Parathyroid adenoma (tissue), 2 donors: ENCODE measurements at regions not wholly inside any gene's neighbourhood (a gene's known extent, or its start where the extent isn't known, plus 50 kb on each side); places are given as distances from the start of the nearest gene placed in this dataset.

Source experiments
- H2AFZ ChIP-seq: fragments of 300-600 bp; sonication (generic); one replicate; pipeline ENCODE4 v1.7.0; 2017; ENCODE audit warnings: antibody characterized with exemption, mild to moderate bottlenecking
- H3K27ac ChIP-seq: fragments of 300-600 bp; sonication (generic); one replicate; pipeline ENCODE4 v1.7.0; 2017
- H3K27me3 ChIP-seq: fragments of 300-600 bp; sonication (generic); one replicate; pipeline ENCODE4 v1.7.0; 2017; ENCODE audit warnings: low read length; ENCODE audit not compliant: control insufficient read depth, insufficient read depth
- H3K36me3 ChIP-seq: fragments of 300-600 bp; sonication (generic); one replicate; pipeline ENCODE4 v1.7.0; 2017; ENCODE audit warnings: low read length; ENCODE audit not compliant: control insufficient read depth, insufficient read depth
- H3K4me1 ChIP-seq: fragments of 300-600 bp; sonication (generic); one replicate; pipeline ENCODE4 v1.7.0; 2017; ENCODE audit warnings: control low read depth
- H3K4me2 ChIP-seq: fragments of 300-600 bp; sonication (generic); one replicate; pipeline ENCODE4 v1.7.0; 2017; ENCODE audit warnings: low read length
- H3K4me3 ChIP-seq: fragments of 300-600 bp; sonication (generic); one replicate; pipeline ENCODE4 v1.7.0; 2017; ENCODE audit warnings: low read depth, low read length
- H3K79me2 ChIP-seq: fragments of 300-600 bp; sonication (generic); one replicate; pipeline ENCODE4 v1.7.0; 2017; ENCODE audit warnings: control low read depth
- H3K9ac ChIP-seq: fragments of 300-600 bp; sonication (generic); one replicate; pipeline ENCODE4 v1.7.0; 2017; ENCODE audit warnings: mild to moderate bottlenecking
- H3K9me3 ChIP-seq: fragments of 300-600 bp; sonication (generic); one replicate; pipeline ENCODE4 v1.7.0; 2017; ENCODE audit warnings: low read length; ENCODE audit not compliant: control insufficient read depth
- TF ChIP-seq, protein P1 (sequence below): fragments of 300-600 bp; sonication (generic); IDR thresholded peaks from one replicate; pipeline ENCODE4 v1.7.0; 2017; ENCODE audit warnings: antibody characterized with exemption, mild to moderate bottlenecking
- donor health status: primary hyperparathyroidism.

DNA sequence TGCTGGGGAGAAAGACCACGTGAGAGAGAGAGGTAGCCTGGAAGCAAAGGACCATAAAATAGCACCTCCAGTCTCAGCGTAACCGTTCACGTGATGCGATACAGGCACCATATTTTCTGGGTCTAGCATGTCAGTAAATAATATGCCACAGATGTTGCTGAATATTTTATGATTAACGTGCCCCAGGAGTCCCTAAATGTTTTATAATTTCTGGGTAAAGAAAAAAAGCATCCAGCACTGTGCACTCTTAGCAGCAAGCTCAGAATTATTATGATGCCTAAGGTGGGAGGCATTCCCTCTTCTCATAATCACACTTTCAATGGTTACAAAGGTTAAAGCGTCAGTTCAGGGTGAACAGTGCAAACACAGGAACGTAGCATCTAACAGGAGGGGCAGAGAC, 121.8 kb downstream of the CAVIN4 start:
- Histone ChIP-seq H3K4me3 (no peak overlapping the region), H3K79me2 (no peaks in the 10 kb centered on the region), H3K9me3 (no peaks in the 10 kb centered on the region), H3K4me2 (no peak overlapping the region), H2AFZ (no peak overlapping the region), H3K27me3 (no peaks in the 10 kb centered on the region), H3K4me1 (no peaks in the 10 kb centered on the region), H3K36me3 (no peaks in the 10 kb centered on the region), H3K27ac (no peak overlapping the region), H3K9ac (no peak overlapping the region)
- TF ChIP-seq, protein P1, sequence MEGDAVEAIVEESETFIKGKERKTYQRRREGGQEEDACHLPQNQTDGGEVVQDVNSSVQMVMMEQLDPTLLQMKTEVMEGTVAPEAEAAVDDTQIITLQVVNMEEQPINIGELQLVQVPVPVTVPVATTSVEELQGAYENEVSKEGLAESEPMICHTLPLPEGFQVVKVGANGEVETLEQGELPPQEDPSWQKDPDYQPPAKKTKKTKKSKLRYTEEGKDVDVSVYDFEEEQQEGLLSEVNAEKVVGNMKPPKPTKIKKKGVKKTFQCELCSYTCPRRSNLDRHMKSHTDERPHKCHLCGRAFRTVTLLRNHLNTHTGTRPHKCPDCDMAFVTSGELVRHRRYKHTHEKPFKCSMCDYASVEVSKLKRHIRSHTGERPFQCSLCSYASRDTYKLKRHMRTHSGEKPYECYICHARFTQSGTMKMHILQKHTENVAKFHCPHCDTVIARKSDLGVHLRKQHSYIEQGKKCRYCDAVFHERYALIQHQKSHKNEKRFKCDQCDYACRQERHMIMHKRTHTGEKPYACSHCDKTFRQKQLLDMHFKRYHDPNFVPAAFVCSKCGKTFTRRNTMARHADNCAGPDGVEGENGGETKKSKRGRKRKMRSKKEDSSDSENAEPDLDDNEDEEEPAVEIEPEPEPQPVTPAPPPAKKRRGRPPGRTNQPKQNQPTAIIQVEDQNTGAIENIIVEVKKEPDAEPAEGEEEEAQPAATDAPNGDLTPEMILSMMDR: no peak

DNA sequence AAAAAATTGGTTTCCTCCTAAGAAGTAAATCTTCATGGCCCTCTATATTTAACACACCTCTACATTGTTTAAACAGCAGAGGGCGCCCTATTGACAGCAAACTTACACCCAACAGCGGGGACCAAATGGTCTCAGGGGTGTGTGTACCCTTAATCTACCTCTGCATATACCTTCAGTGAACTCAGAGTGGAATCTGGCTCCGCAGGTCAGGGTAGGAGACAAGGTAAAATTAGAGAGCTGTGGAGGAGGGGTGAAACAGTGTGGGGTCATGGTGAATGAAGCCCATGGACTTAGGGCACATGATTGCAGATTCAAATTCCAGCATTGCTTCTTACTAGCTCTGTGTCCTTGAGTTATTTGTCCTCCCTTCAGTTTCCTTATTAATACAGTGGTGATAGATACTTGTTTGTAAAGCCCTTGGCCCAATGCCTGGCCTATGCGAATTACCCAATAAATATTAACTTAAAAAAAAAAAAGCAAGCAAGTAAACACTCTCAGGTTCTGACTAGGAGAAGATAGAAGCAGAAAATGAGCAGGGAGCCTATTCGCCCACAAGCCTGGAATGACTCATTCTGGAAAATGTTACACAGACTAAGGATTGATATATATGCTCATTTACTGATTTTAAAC, 122.9 kb downstream of the CAVIN4 start:
- no peak overlapping the region for H3K4me3 ChIP-seq
- no peak overlapping the region for H3K4me2 ChIP-seq
- TF ChIP-seq, protein P1: no peak
- no peak overlapping the region for H3K27ac ChIP-seq
- no peaks in the 10 kb centered on the region for H3K27me3 ChIP-seq
- no peak overlapping the region for H3K9ac ChIP-seq
- no peaks in the 10 kb centered on the region for H3K36me3 ChIP-seq
- H3K79me2 ChIP-seq: no peaks in the 10 kb centered on the region
- no peaks in the 10 kb centered on the region for H3K4me1 ChIP-seq
- no peaks in the 10 kb centered on the region for H3K9me3 ChIP-seq
- H2AFZ ChIP-seq: no peak overlapping the region

DNA sequence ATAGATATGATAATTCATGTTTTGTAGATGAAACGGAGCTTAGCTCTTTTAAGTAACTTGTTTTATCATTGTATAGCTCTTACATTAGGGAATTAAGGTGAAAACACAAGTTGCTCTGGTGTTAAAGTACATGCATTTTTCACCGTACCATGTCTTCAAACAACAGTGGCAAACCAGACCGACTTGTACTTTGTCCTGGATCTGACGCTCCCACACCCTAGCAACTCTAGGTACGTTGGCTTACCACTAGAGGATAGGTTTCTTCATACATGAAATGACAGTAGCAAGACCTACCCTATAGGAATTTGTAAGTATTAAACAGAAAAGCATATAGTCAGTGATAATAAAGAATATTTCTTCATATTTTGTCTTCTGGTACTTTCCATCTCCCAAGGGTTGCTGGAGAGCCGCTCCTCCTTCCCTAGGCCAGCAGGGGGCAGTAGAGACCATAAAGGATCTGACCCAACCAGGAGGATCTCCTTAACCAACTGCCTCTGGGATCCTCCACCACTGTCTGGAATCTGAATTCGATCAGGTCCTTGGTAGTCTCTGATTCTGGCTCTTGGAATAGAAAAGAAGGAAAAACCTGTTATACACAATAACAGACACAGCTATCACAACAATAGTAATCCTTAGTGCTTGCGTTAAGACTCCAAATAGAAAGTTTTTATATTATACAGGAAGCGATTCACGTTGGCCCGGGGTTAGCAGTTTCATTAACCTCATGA, 136.7 kb downstream of the CAVIN4 start:
- H3K27ac ChIP-seq: no peak overlapping the region
- no peaks in the 10 kb centered on the region for H3K36me3 ChIP-seq
- no peaks in the 10 kb centered on the region for H3K9me3 ChIP-seq
- no peak overlapping the region for H3K9ac ChIP-seq
- no peak overlapping the region for H2AFZ ChIP-seq
- no peak overlapping the region for H3K4me3 ChIP-seq
- H3K4me1 ChIP-seq: no peaks in the 10 kb centered on the region
- no peaks in the 10 kb centered on the region for H3K79me2 ChIP-seq
- no peaks in the 10 kb centered on the region for H3K27me3 ChIP-seq
- TF ChIP-seq, protein P1: peak; percentile 22
- H3K4me2 ChIP-seq: no peak overlapping the region

DNA sequence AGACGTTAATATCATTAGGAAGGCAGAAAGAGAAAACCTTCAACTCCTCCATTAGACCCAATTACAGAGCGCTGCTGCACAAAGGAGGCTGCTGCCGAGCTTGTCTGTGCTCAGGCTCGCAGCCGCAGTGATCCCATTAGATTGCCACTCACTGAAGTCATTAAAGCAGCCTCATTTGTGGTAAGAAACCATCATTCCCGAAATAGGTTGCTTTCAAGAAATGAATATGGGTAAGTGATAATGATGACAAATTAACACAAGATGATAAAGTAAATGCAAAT, 137.2 kb downstream of the CAVIN4 start:
- no peak overlapping the region for H3K9ac ChIP-seq
- TF ChIP-seq, protein P1: no peak
- no peaks in the 10 kb centered on the region for H3K9me3 ChIP-seq
- no peak overlapping the region for H2AFZ ChIP-seq
- no peaks in the 10 kb centered on the region for H3K27me3 ChIP-seq
- H3K36me3 ChIP-seq: no peaks in the 10 kb centered on the region
- no peaks in the 10 kb centered on the region for H3K79me2 ChIP-seq
- H3K4me3 ChIP-seq: no peak overlapping the region
- no peak overlapping the region for H3K4me2 ChIP-seq
- no peaks in the 10 kb centered on the region for H3K4me1 ChIP-seq
- no peak overlapping the region for H3K27ac ChIP-seq

DNA sequence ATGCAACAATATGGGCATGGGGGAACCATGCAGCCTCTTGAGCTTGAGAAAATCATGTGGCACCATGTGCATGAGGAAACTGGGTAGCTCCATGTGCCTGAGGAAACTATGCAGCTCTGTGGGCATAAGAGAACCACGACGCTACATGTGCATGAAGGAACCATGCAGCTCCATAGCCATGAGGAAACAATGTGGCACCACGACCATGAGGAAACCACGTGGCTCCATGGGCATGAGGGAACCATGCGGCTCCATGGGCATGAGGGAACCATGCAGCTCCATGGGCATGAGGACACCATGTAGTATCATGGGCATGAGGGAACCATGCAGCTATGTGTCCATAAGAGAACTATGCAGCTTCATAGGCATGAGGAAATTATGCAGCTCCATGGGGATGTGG, 140.8 kb downstream of the CAVIN4 start:
- Histone ChIP-seq H3K4me3 (no peak overlapping the region), H3K4me1 (no peaks in the 10 kb centered on the region), H3K36me3 (no peaks in the 10 kb centered on the region), H2AFZ (no peak overlapping the region), H3K9ac (no peak overlapping the region), H3K79me2 (no peaks in the 10 kb centered on the region), H3K27me3 (no peaks in the 10 kb centered on the region), H3K9me3 (no peaks in the 10 kb centered on the region), H3K27ac (no peak overlapping the region), H3K4me2 (no peak overlapping the region)
- TF ChIP-seq, protein P1: no peak
